Natural killer cell (primary cell): ENCODE measurements at regions not wholly inside any gene's neighbourhood (a gene's known extent, or its start where the extent isn't known, plus 50 kb on each side); places are given as distances from the start of the nearest gene placed in this dataset.
"Not testable (repeated sequence)": the region's sequence is repeated elsewhere in the genome, so short reads cannot be mapped to it uniquely, and the experiment has no call there.

Experiments used
- ATAC-seq, 3 donors: fragments of 150-1000 bp in 2 of 3; fragments of 200-7000 bp in 1 of 3; cut with Tn5 transposase; 1 replicate in 1 of 3; 2 replicates in 2 of 3; pipeline ENCODE4 v1.10.0; 2021; ENCODE audit warnings: mild to moderate bottlenecking in 2 of 3, moderate library complexity in 2 of 3
- DNase-seq, 2 donors: peaks; one replicate each; pipeline versions ENCODE4 v3.0.0 to v3.0.0-alpha.2; 2013 to 2021; ENCODE audit warnings: mixed read lengths in 1 of 2
- H3K27ac ChIP-seq: one replicate; pipeline ENCODE4 v1.5.1; 2013; ENCODE audit warnings: mild to moderate bottlenecking, low read length
- H3K27me3 ChIP-seq: one replicate; pipeline ENCODE4 v1.6.1; 2013; ENCODE audit warnings: low read length; ENCODE audit not compliant: control insufficient read depth, insufficient read depth
- H3K36me3 ChIP-seq: one replicate; pipeline ENCODE4 v1.6.1; 2013; ENCODE audit warnings: low read length; ENCODE audit not compliant: control insufficient read depth, insufficient read depth
- H3K4me1 ChIP-seq: one replicate; pipeline ENCODE4 v1.6.1; 2013; ENCODE audit warnings: low read length; ENCODE audit not compliant: control insufficient read depth, insufficient read depth
- H3K4me3 ChIP-seq: one replicate; pipeline ENCODE4 v1.5.1; 2013; ENCODE audit warnings: low read length
- H3K9me3 ChIP-seq: one replicate; pipeline ENCODE4 v1.6.1; 2013; ENCODE audit warnings: low read length; ENCODE audit not compliant: control insufficient read depth, insufficient read depth
- H3K27ac Mint-ChIP-seq, 2 donors: one replicate each; pipeline ENCODE4 v1.8.0; 2022; ENCODE audit warnings: mild to moderate bottlenecking in 2 of 2, mixed read lengths in 2 of 2, moderate library complexity in 1 of 2
- H3K27me3 Mint-ChIP-seq, 2 donors: one replicate each; pipeline ENCODE4 v1.8.0; 2022; ENCODE audit warnings: low read depth in 2 of 2, mixed read lengths in 2 of 2
- H3K36me3 Mint-ChIP-seq: one replicate; pipeline ENCODE4 v1.8.0; 2022; ENCODE audit warnings: mixed read lengths
- H3K4me1 Mint-ChIP-seq, 2 donors: one replicate each; pipeline ENCODE4 v1.8.0; 2022; ENCODE audit warnings: mixed read lengths in 2 of 2
- H3K4me3 Mint-ChIP-seq: one replicate; pipeline ENCODE4 v1.8.0; 2022; ENCODE audit warnings: mild to moderate bottlenecking, moderate library complexity, mixed read lengths
- H3K9me3 Mint-ChIP-seq, 2 donors: one replicate each; pipeline ENCODE4 v1.8.0; 2022; ENCODE audit warnings: mixed read lengths in 2 of 2
- CTCF ChIP-seq: fragments of 200-600 bp; IDR thresholded peaks from one replicate; pipeline ENCODE4 v1.8.0; 2022; ENCODE audit warnings: antibody characterized with exemption
- WGBS: methylation state at CpG from one replicate; pipeline ENCODE4 v1.1.7; 2013; ENCODE audit warnings: missing lambda C conversion rate; ENCODE audit not compliant: insufficient coverage; 5-methylcytosine and 5-hydroxymethylcytosine counted together
- intact Hi-C: fragments of 100-400 bp; cut with micrococcal nuclease; formaldehyde crosslinking; loops from one replicate; pipeline ENCODE4 v1.14.2; 2022

- no peak for ATAC-seq
- Mint-ChIP-seq H3K9me3 (no peaks in the 10 kb centered on the region), H3K4me1 (no peaks in the 10 kb centered on the region), H3K27ac (no peak overlapping the region), H3K27me3 (no peaks in the 10 kb centered on the region), H3K36me3 (no peaks in the 10 kb centered on the region), H3K4me3 (no peak overlapping the region)
- no peaks in the 10 kb centered on the region for H3K27me3 ChIP-seq
- H3K36me3 ChIP-seq = no peaks in the 10 kb centered on the region
- no peaks in the 10 kb centered on the region for H3K9me3 ChIP-seq
- no peak for TF ChIP-seq CTCF
- no peak overlapping the region for H3K4me3 ChIP-seq
- WGBS = 100% methylated on average over 1 of the region's 1 CpG
- H3K4me1 ChIP-seq = no peaks in the 10 kb centered on the region
- no peak overlapping the region for H3K27ac ChIP-seq
- intact Hi-C loops = no loop called here
- DNase-seq = no peak
Observed at GRCh38 chr6:115873901-115874300, 186.8 kb downstream of the FRK start.

GRCh38 chr6:115870464-115870863 lies 190.2 kb downstream of the FRK start:
- DNase-seq = no peak
- Mint-ChIP-seq H3K36me3 (no peaks in the 10 kb centered on the region), H3K27me3 (no peaks in the 10 kb centered on the region), H3K27ac (no peak overlapping the region), H3K4me3 (no peak overlapping the region), H3K9me3 (no peaks in the 10 kb centered on the region), H3K4me1 (no peaks in the 10 kb centered on the region)
- no peak overlapping the region for H3K4me3 ChIP-seq
- intact Hi-C loops = no loop called here
- 63% methylated on average over 4 of the region's 4 CpGs for WGBS
- no peaks in the 10 kb centered on the region for H3K9me3 ChIP-seq
- no peaks in the 10 kb centered on the region for H3K27me3 ChIP-seq
- H3K4me1 ChIP-seq = no peaks in the 10 kb centered on the region
- H3K27ac ChIP-seq = no peak overlapping the region
- no peak for ATAC-seq
- no peaks in the 10 kb centered on the region for H3K36me3 ChIP-seq
- no peak for TF ChIP-seq CTCF

GRCh38 chr6:115865914-115866313 lies 194.8 kb downstream of the FRK start:
- no peaks in the 10 kb centered on the region for H3K36me3 ChIP-seq
- 90% methylated on average over 2 of the region's 2 CpGs for WGBS
- H3K4me1 ChIP-seq = no peaks in the 10 kb centered on the region
- H3K4me3 Mint-ChIP-seq = no peak overlapping the region
- peaks cover 0 to 2% of the 10 kb centered on the region in 2 donors for H3K9me3 Mint-ChIP-seq
- H3K27me3 ChIP-seq = no peaks in the 10 kb centered on the region
- no peaks in the 10 kb centered on the region for H3K4me1 Mint-ChIP-seq
- no peak for DNase-seq
- TF ChIP-seq CTCF = no peak
- ATAC-seq = no peak
- intact Hi-C loops = no loop called here
- H3K27me3 Mint-ChIP-seq = no peaks in the 10 kb centered on the region
- no peak overlapping the region for H3K4me3 ChIP-seq
- no peaks in the 10 kb centered on the region for H3K9me3 ChIP-seq
- H3K27ac Mint-ChIP-seq = no peak overlapping the region
- H3K27ac ChIP-seq = no peak overlapping the region
- H3K36me3 Mint-ChIP-seq = no peaks in the 10 kb centered on the region

GRCh38 chr6:115863211-115863610 lies 197.5 kb downstream of the FRK start:
- ATAC-seq (no peak), DNase-seq (no peak)
- H3K27ac ChIP-seq = no peak overlapping the region
- no peaks in the 10 kb centered on the region for H3K36me3 Mint-ChIP-seq
- no peak overlapping the region for H3K4me3 Mint-ChIP-seq
- no peak overlapping the region for H3K27ac Mint-ChIP-seq
- H3K27me3 Mint-ChIP-seq = no peaks in the 10 kb centered on the region
- no peaks in the 10 kb centered on the region for H3K4me1 Mint-ChIP-seq
- H3K36me3 ChIP-seq = no peaks in the 10 kb centered on the region
- H3K27me3 ChIP-seq = no peaks in the 10 kb centered on the region
- no peak overlapping the region for H3K4me3 ChIP-seq
- H3K4me1 ChIP-seq = no peaks in the 10 kb centered on the region
- intact Hi-C loops = no loop called here
- H3K9me3 ChIP-seq = no peaks in the 10 kb centered on the region
- peaks cover 2 to 3% of the 10 kb centered on the region in 2 donors for H3K9me3 Mint-ChIP-seq
- TF ChIP-seq CTCF = no peak

- H3K9me3 ChIP-seq, H3K27ac ChIP-seq, H3K36me3 ChIP-seq, ATAC-seq, H3K4me1 Mint-ChIP-seq, DNase-seq, H3K27me3 ChIP-seq, H3K4me3 Mint-ChIP-seq, H3K27me3 Mint-ChIP-seq, H3K27ac Mint-ChIP-seq, H3K36me3 Mint-ChIP-seq, intact Hi-C loops, H3K4me1 ChIP-seq, H3K4me3 ChIP-seq: not testable (repeated sequence)
- peaks cover 4 to 11% of the 10 kb centered on the region in 2 donors for H3K9me3 Mint-ChIP-seq
- WGBS = 59% methylated on average over 2 of the region's 2 CpGs
Observed at GRCh38 chr6:115861658-115862057, 199.0 kb downstream of the FRK start.

GRCh38 chr6:115859577-115859976 lies 201.1 kb downstream of the FRK start:
- intact Hi-C loops, H3K27ac ChIP-seq, DNase-seq, H3K36me3 ChIP-seq, H3K27me3 Mint-ChIP-seq, H3K36me3 Mint-ChIP-seq, H3K9me3 ChIP-seq, H3K4me1 Mint-ChIP-seq, ATAC-seq, H3K4me1 ChIP-seq, H3K4me3 Mint-ChIP-seq, H3K27ac Mint-ChIP-seq, H3K4me3 ChIP-seq, H3K27me3 ChIP-seq: not testable (repeated sequence)
- peaks cover 9 to 16% of the 10 kb centered on the region in 2 donors for H3K9me3 Mint-ChIP-seq
- WGBS = 93% methylated on average over 2 of the region's 2 CpGs
